Mesenchymal stem cell (in vitro differentiated cells and primary cell): ENCODE measurements at regions not wholly inside any gene's neighbourhood (a gene's known extent, or its start where the extent isn't known, plus 50 kb on each side); places are given as distances from the start of the nearest gene placed in this dataset.

Source experiments
- DNase-seq: peaks from one replicate; pipeline ENCODE4 v3.0.0-alpha.2; 2013
- H2AFZ ChIP-seq: one replicate; pipeline ENCODE4 v1.6.1; 2013; ENCODE audit warnings: low read depth, mild to moderate bottlenecking, control low read depth, inconsistent platforms, low read length, moderate library complexity
- H2AK5ac ChIP-seq: 2 replicates; pipeline ENCODE4 v1.6.1; 2013; ENCODE audit warnings: low read length, moderate library complexity, mild to moderate bottlenecking, inconsistent platforms; ENCODE audit not compliant: severe bottlenecking
- H2BK120ac ChIP-seq: one replicate; pipeline ENCODE4 v1.6.1; 2013; ENCODE audit warnings: low read depth, mild to moderate bottlenecking, inconsistent platforms, low read length, moderate library complexity
- H2BK12ac ChIP-seq, 2 experiments: one replicate each; pipeline ENCODE4 v1.6.1; 2013; ENCODE audit warnings: inconsistent platforms in 2 of 2, low read length in 2 of 2, mild to moderate bottlenecking in 2 of 2, moderate library complexity in 2 of 2, control low read depth in 1 of 2
- H2BK15ac ChIP-seq: one replicate; pipeline ENCODE4 v1.6.1; 2013; ENCODE audit warnings: mild to moderate bottlenecking, low read depth, inconsistent platforms; ENCODE audit not compliant: poor library complexity, severe bottlenecking
- H2BK5ac ChIP-seq: 2 replicates; pipeline ENCODE4 v1.6.1; 2013; ENCODE audit warnings: low read depth, mild to moderate bottlenecking, low read length, control low read depth, inconsistent platforms; ENCODE audit not compliant: poor library complexity, severe bottlenecking
- H3K14ac ChIP-seq, 2 experiments: one replicate each; pipeline ENCODE4 v1.6.1; 2013; ENCODE audit warnings: inconsistent platforms in 2 of 2, low read length in 2 of 2, control low read depth in 1 of 2, mild to moderate bottlenecking in 1 of 2, moderate library complexity in 1 of 2
- H3K18ac ChIP-seq, 2 experiments: one replicate each; pipeline ENCODE4 v1.6.1; 2013; ENCODE audit warnings: inconsistent platforms in 2 of 2, low read length in 2 of 2, control low read depth in 1 of 2, low read depth in 1 of 2, mild to moderate bottlenecking in 1 of 2
- H3K23ac ChIP-seq, 2 experiments: one replicate each; pipeline ENCODE4 v1.6.1; 2013; ENCODE audit warnings: inconsistent platforms in 2 of 2, low read length in 2 of 2, mild to moderate bottlenecking in 2 of 2, moderate library complexity in 2 of 2, control low read depth in 1 of 2
- H3K27ac ChIP-seq: 2 replicates; pipeline ENCODE4 v1.5.1; 2013; ENCODE audit warnings: mild to moderate bottlenecking, moderate library complexity, low read length, control low read depth, inconsistent platforms; ENCODE audit not compliant: poor library complexity, severe bottlenecking
- H3K27me3 ChIP-seq, 2 experiments: 2 replicates each; pipeline versions ENCODE4 v1.6.1 to v1.7.0; 2013; ENCODE audit warnings: low read length in 2 of 2, mild to moderate bottlenecking in 2 of 2, moderate library complexity in 2 of 2, control low read depth in 1 of 2, inconsistent platforms in 1 of 2; ENCODE audit not compliant: control insufficient read depth in 1 of 2, insufficient read depth in 1 of 2
- H3K36me3 ChIP-seq, 2 experiments: 2 replicates each; pipeline versions ENCODE4 v1.6.1 to v1.7.0; 2013; ENCODE audit warnings: low read length in 2 of 2, control low read depth in 1 of 2, inconsistent platforms in 1 of 2, low read depth in 1 of 2, mild to moderate bottlenecking in 1 of 2; ENCODE audit not compliant: insufficient read depth in 2 of 2, control insufficient read depth in 1 of 2
- H3K4ac ChIP-seq, 2 experiments: one replicate each; pipeline ENCODE4 v1.6.1; 2013; ENCODE audit warnings: inconsistent platforms in 2 of 2, low read length in 2 of 2, mild to moderate bottlenecking in 2 of 2, moderate library complexity in 2 of 2, control low read depth in 1 of 2, low read depth in 1 of 2
- H3K4me1 ChIP-seq: 2 replicates; pipeline ENCODE4 v1.6.1; 2013; ENCODE audit warnings: low read depth, low read length, control low read depth; ENCODE audit not compliant: control insufficient read depth, insufficient read depth
- H3K4me2 ChIP-seq: 2 replicates; pipeline ENCODE4 v1.6.1; 2013; ENCODE audit warnings: low read length, mild to moderate bottlenecking, inconsistent platforms; ENCODE audit not compliant: poor library complexity, severe bottlenecking
- H3K4me3 ChIP-seq, 2 experiments: 2 replicates each; pipeline versions ENCODE4 v1.5.1 to v1.7.0; 2013; ENCODE audit warnings: low read length in 2 of 2, mild to moderate bottlenecking in 2 of 2, control low read depth in 1 of 2, low read depth in 1 of 2; ENCODE audit not compliant: insufficient read depth in 1 of 2
- H3K79me1 ChIP-seq: replicated peaks from 2 replicates; pipeline ENCODE4 v1.6.1; 2013; ENCODE audit warnings: mild to moderate bottlenecking, control low read depth, low read length, inconsistent platforms; ENCODE audit not compliant: poor library complexity, severe bottlenecking
- H3K9ac ChIP-seq: 2 replicates; pipeline ENCODE4 v1.7.0; 2013; ENCODE audit warnings: mild to moderate bottlenecking, low read length, moderate library complexity
- H3K9me3 ChIP-seq: 2 replicates; pipeline ENCODE4 v1.7.0; 2013; ENCODE audit warnings: mild to moderate bottlenecking, low read length; ENCODE audit not compliant: control insufficient read depth
- H4K8ac ChIP-seq: one replicate; pipeline ENCODE4 v1.6.1; 2013; ENCODE audit warnings: inconsistent platforms, mild to moderate bottlenecking, low read length, moderate library complexity
- H4K91ac ChIP-seq: one replicate; pipeline ENCODE4 v1.6.1; 2013; ENCODE audit warnings: mild to moderate bottlenecking, low read length, inconsistent platforms
- WGBS: methylation state at CpG from one replicate; pipeline ENCODE4 v1.1.7; 2013; ENCODE audit warnings: mixed read lengths; 5-methylcytosine and 5-hydroxymethylcytosine counted together

GRCh38 chr4:132827522-132827921, 321.6 kb upstream of the PCDH10 start:
- peaks cover 7% of the 10 kb centered on the region for H3K9me3 ChIP-seq
- no peak overlapping the region for H2BK12ac ChIP-seq
- no peak overlapping the region for H3K9ac ChIP-seq
- no peak overlapping the region for H3K4me2 ChIP-seq
- H3K36me3 ChIP-seq, result no peaks in the 10 kb centered on the region
- no peaks in the 10 kb centered on the region for H3K4me1 ChIP-seq
- DNase-seq, result no peak
- no peak overlapping the region for H4K91ac ChIP-seq
- no peaks in the 10 kb centered on the region for H3K79me1 ChIP-seq
- H3K18ac ChIP-seq, result no peak overlapping the region
- no peak overlapping the region for H2BK15ac ChIP-seq
- no peak overlapping the region for H2BK5ac ChIP-seq
- H2AFZ ChIP-seq, result no peak overlapping the region
- no peak overlapping the region for H3K27ac ChIP-seq
- no peak overlapping the region for H3K4ac ChIP-seq
- H4K8ac ChIP-seq, result no peak overlapping the region
- no peak overlapping the region for H3K23ac ChIP-seq
- 63% methylated on average over 3 of the region's 4 CpGs for WGBS
- H2BK120ac ChIP-seq, result no peak overlapping the region
- H3K4me3 ChIP-seq, result no peak overlapping the region
- H3K27me3 ChIP-seq, result no peaks in the 10 kb centered on the region
- no peak overlapping the region for H3K14ac ChIP-seq
- no peak overlapping the region for H2AK5ac ChIP-seq

GRCh38 chr4:132838244-132838643, 310.9 kb upstream of the PCDH10 start:
- Histone ChIP-seq H2AFZ (no peak overlapping the region), H3K4me3 (no peak overlapping the region), H3K27me3 (no peaks in the 10 kb centered on the region), H2BK15ac (no peak overlapping the region), H3K18ac (no peak overlapping the region), H3K9me3 (peaks cover 43% of the 10 kb centered on the region), H3K23ac (no peak overlapping the region), H3K27ac (no peak overlapping the region), H3K36me3 (no peaks in the 10 kb centered on the region), H3K79me1 (no peaks in the 10 kb centered on the region), H4K91ac (no peak overlapping the region), H3K4me1 (no peaks in the 10 kb centered on the region), H3K14ac (no peak overlapping the region), H3K4ac (no peak overlapping the region), H4K8ac (no peak overlapping the region), H2BK12ac (no peak overlapping the region), H3K9ac (no peak overlapping the region), H2BK5ac (no peak overlapping the region), H2BK120ac (no peak overlapping the region), H3K4me2 (no peak overlapping the region), H2AK5ac (no peak overlapping the region)
- DNase-seq, result no peak
- WGBS, result 91% methylated on average over 1 of the region's 2 CpGs

- Histone ChIP-seq H3K23ac (no peak overlapping the region), H2BK120ac (no peak overlapping the region), H3K79me1 (no peaks in the 10 kb centered on the region), H3K4me2 (no peak overlapping the region), H3K4me1 (no peaks in the 10 kb centered on the region), H3K36me3 (no peaks in the 10 kb centered on the region), H2BK15ac (no peak overlapping the region), H3K27me3 (no peaks in the 10 kb centered on the region), H3K18ac (no peak overlapping the region), H4K8ac (no peak overlapping the region), H3K9me3 (peaks cover 43% of the 10 kb centered on the region), H2AK5ac (no peak overlapping the region), H3K27ac (no peak overlapping the region), H2AFZ (no peak overlapping the region), H2BK5ac (no peak overlapping the region), H3K14ac (no peak overlapping the region), H2BK12ac (no peak overlapping the region), H3K4me3 (no peak overlapping the region), H4K91ac (no peak overlapping the region), H3K9ac (no peak overlapping the region), H3K4ac (no peak overlapping the region)
- no peak for DNase-seq
Observed at GRCh38 chr4:132839070-132839469, 310.0 kb upstream of the PCDH10 start.

GRCh38 chr4:132859929-132860328, 289.2 kb upstream of the PCDH10 start:
- no peaks in the 10 kb centered on the region for H3K27me3 ChIP-seq
- H3K4ac ChIP-seq, result no peak overlapping the region

More at GRCh38 chr4:132859929-132860328, 289.2 kb upstream of the PCDH10 start:
- Histone ChIP-seq H3K4me1 (no peaks in the 10 kb centered on the region), H3K4me3 (no peak overlapping the region), H3K79me1 (no peaks in the 10 kb centered on the region), H3K18ac (no peak overlapping the region), H3K9ac (no peak overlapping the region), H2AFZ (no peak overlapping the region), H2BK15ac (no peak overlapping the region), H3K4me2 (no peak overlapping the region), H2BK120ac (no peak overlapping the region), H3K23ac (no peak overlapping the region), H2BK12ac (no peak overlapping the region), H4K8ac (no peak overlapping the region), H2BK5ac (no peak overlapping the region), H2AK5ac (no peak overlapping the region), H3K14ac (no peak overlapping the region), H3K27ac (no peak overlapping the region), H3K36me3 (no peaks in the 10 kb centered on the region), H4K91ac (no peak overlapping the region), H3K9me3 (no peaks in the 10 kb centered on the region)
- WGBS, result 60% methylated on average over 1 of the region's 1 CpG
- DNase-seq, result no peak
